ENCODE measurements at regions not wholly inside any gene's neighbourhood (a gene's known extent, or its start where the extent isn't known, plus 50 kb on each side); places are given as distances from the start of the nearest gene placed in this dataset.

DNA sequence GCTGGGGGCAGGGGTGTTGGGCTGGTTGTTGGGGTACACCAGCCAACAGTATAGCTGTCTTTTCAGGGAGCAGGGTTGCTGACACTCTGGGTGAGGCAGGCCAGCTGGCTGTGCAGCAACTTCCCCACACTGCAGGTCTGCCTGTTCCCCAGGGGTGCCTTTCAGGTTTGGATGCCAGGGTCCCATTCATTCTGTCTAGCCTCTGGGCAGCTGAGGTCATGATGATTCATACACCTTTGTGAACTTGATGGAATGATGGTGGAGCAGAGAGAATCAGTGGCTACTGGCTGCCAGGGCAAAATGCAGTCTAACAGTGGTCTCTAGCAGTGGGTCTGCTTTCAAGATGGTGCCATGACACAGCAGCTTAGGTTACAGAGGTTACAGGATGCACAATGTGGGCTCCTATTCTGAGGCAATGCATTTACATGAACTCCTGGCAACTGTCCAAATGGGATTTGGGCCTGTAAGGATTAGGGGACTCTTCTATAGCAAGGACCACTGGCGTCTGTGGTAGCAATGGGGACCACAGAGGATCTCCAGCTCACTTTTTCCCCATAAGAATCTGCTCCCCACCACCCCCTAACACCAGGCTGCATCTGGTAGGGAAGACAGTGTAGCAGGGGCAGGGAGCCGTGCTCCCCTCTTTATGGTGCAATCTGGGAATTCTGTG, 103.7 kb downstream of the FEM1C start:
- TF ChIP-seq CTCF (IDR thresholded peaks at IDR 0.05) (no peak), POLR2A (IDR thresholded peaks at IDR 0.05) (no peak)

All from body of pancreas (tissue), 4 donors.